Vagina (tissue), 2 donors: ENCODE measurements at regions not wholly inside any gene's neighbourhood (a gene's known extent, or its start where the extent isn't known, plus 50 kb on each side); places are given as distances from the start of the nearest gene placed in this dataset.

Source experiments
- DNase-seq, 2 donors: peaks; one replicate each; pipeline ENCODE4 v3.0.0-alpha.2; 2017; ENCODE audit errors: extremely low spot score in 2 of 2
- H3K27ac ChIP-seq: fragments of 200-600 bp; sonication (generic); one replicate; pipeline ENCODE4 v1.5.1; 2019
- H3K27me3 ChIP-seq: fragments of 200-600 bp; sonication (generic); one replicate; pipeline ENCODE4 v1.5.1; 2019
- H3K36me3 ChIP-seq, 2 donors: fragments of 200-600 bp; sonication (generic); one replicate each; pipeline ENCODE4 v1.5.1; 2017 to 2019
- H3K4me1 ChIP-seq: fragments of 200-600 bp; sonication (generic); one replicate; pipeline ENCODE4 v1.5.1; 2019
- H3K4me3 ChIP-seq, 2 donors: fragments of 200-600 bp; sonication (generic); 1 replicate in 1 of 2; 2 replicates in 1 of 2; pipeline ENCODE4 v1.5.1; 2016 to 2019
- H3K9me3 ChIP-seq: fragments of 200-600 bp; sonication (generic); one replicate; pipeline ENCODE4 v1.5.1; 2019
- POLR2A ChIP-seq, 2 donors: fragments of 450-650 bp; IDR thresholded peaks; one replicate each; pipeline ENCODE4 v1.6.1; 2017; ENCODE audit warnings: antibody characterized with exemption in 2 of 2, mild to moderate bottlenecking in 2 of 2, moderate library complexity in 2 of 2
- POLR2AphosphoS5 ChIP-seq, 2 donors: sonication (generic); formaldehyde crosslinking; IDR thresholded peaks; one replicate each; pipeline ENCODE4 v1.9.0; 2017; ENCODE audit warnings: antibody characterized with exemption in 2 of 2, mild to moderate bottlenecking in 2 of 2, low read depth in 1 of 2; ENCODE audit not compliant: insufficient read depth in 1 of 2
- intact Hi-C: fragments of 100-400 bp; cut with DNase I; formaldehyde crosslinking; loops from one replicate; pipeline ENCODE4 v1.15.1; 2023
- TF ChIP-seq, protein P1 (sequence below), 3 experiments: fragments of 450-650 bp in 2 of 3; fragments of 200-600 bp in 1 of 3; sonication (generic) in 1 of 3; IDR thresholded peaks; one replicate each; pipeline ENCODE4 v1.5.1; 2017 to 2019; ENCODE audit warnings: antibody characterized with exemption in 3 of 3, mild to moderate bottlenecking in 2 of 3, moderate library complexity in 2 of 3

DNA sequence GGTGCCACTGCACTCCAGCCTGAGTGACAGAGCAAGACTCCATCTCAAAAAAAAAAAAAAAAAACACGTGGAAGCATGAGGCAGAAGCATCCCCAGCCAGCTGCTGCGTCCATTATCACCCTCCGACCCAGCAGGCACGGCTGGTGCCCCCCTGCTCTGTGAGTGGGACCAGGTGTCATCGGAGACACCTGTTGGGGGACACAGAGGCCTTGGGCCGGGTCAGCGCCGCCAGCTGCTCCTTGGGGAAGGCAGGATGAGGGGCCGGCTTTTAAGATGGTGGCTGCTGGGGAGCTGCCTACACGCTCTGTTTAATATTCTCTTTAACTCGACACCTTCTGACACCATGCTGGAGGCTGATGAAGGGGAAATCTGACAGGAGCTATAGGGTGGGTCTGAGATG is 80.2 kb upstream of the RUFY1 start:
- no peak overlapping the region for H3K4me3 ChIP-seq
- H3K27ac ChIP-seq = no peak overlapping the region
- H3K27me3 ChIP-seq = no peaks in the 10 kb centered on the region
- TF ChIP-seq POLR2AphosphoS5 (IDR thresholded peaks at IDR 0.05; ENCODE audit: insufficient read depth in 1 of 2, low read depth in 1 of 2) (no peak), POLR2A (IDR thresholded peaks at IDR 0.05) (no peak)
- TF ChIP-seq, protein P1, sequence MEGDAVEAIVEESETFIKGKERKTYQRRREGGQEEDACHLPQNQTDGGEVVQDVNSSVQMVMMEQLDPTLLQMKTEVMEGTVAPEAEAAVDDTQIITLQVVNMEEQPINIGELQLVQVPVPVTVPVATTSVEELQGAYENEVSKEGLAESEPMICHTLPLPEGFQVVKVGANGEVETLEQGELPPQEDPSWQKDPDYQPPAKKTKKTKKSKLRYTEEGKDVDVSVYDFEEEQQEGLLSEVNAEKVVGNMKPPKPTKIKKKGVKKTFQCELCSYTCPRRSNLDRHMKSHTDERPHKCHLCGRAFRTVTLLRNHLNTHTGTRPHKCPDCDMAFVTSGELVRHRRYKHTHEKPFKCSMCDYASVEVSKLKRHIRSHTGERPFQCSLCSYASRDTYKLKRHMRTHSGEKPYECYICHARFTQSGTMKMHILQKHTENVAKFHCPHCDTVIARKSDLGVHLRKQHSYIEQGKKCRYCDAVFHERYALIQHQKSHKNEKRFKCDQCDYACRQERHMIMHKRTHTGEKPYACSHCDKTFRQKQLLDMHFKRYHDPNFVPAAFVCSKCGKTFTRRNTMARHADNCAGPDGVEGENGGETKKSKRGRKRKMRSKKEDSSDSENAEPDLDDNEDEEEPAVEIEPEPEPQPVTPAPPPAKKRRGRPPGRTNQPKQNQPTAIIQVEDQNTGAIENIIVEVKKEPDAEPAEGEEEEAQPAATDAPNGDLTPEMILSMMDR (IDR thresholded peaks at IDR 0.05) = no peak
- H3K36me3 ChIP-seq = no peaks in the 10 kb centered on the region
- DNase-seq = no peak
- H3K4me1 ChIP-seq = no peaks in the 10 kb centered on the region
- intact Hi-C loops = no loop called here
- H3K9me3 ChIP-seq = no peaks in the 10 kb centered on the region

DNA sequence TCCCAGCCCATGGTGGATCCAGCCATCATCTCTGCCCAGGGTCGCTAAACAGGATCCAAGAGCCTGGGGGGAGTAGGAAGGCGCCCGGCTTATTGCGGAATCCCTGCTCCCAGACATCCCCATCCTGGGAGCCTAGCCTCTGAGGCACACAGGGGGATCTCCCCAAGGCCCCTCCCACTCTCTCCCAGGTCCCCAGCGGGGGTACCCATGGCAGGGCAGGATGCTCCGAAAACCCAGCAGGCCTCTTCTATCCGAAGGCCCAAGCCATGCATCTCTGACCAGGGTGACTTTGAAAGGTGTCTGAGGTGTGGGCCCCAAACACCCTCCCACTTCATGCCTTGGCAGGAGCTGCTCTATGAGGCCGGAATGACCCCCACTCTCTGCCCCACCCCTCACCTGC is 81.7 kb upstream of the RUFY1 start:
- TF ChIP-seq POLR2A (IDR thresholded peaks at IDR 0.05) = no peak
- TF ChIP-seq, protein P1 (IDR thresholded peaks at IDR 0.05) = no peak
- intact Hi-C loops = no loop called here
- no peak for DNase-seq
- Histone ChIP-seq H3K36me3 (no peaks in the 10 kb centered on the region), H3K9me3 (no peaks in the 10 kb centered on the region), H3K4me3 (no peak overlapping the region), H3K27me3 (no peaks in the 10 kb centered on the region), H3K4me1 (no peaks in the 10 kb centered on the region), H3K27ac (no peak overlapping the region)

DNA sequence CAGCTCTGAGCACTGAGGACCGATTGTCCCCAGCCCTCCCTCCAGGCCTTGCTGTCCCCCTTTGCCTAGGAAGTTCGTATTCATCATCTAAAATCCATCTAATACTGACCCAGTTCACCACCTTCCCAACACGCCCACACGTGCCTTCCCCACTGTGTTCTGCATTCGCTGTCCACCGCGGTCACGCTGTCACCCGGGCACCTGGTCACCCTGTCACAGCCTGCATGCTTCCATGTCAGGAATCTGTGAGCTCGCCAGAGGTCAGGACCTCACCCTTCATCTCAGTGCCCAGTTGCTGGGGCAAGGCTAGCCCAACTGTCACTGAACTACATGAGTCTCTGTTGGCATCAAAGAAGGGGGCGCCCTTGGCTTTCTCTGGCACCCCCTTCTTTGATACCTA is 82.9 kb upstream of the RUFY1 start:
- intact Hi-C loops = no loop called here
- Histone ChIP-seq H3K27ac (no peak overlapping the region), H3K36me3 (no peaks in the 10 kb centered on the region), H3K9me3 (no peaks in the 10 kb centered on the region), H3K4me3 (no peak overlapping the region), H3K4me1 (no peaks in the 10 kb centered on the region), H3K27me3 (no peaks in the 10 kb centered on the region)
- DNase-seq = no peak
- TF ChIP-seq POLR2A (IDR thresholded peaks at IDR 0.05) (no peak), POLR2AphosphoS5 (IDR thresholded peaks at IDR 0.05; ENCODE audit: insufficient read depth in 1 of 2, low read depth in 1 of 2) (no peak)
- TF ChIP-seq, protein P1 (IDR thresholded peaks at IDR 0.05) = no peak

DNA sequence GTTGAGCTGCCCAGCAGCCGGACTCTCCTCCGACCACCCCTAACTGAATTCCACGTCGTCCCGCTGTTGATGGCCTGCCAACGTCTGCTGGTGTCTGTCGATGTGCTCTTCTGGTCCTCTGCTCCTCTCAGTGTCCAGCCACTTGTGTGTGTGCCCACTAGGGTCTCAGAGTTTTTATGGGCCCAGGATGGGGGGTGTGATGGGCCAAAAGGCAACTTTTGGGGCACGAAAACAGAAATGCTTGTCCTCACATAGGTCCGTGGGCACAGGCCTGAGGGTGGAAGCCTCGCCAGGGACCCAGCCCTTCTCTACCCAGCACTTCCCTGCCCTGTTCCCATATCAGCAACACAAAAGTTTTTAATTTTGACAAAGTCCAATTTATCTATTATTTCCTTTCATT is 85.7 kb upstream of the RUFY1 start:
- Histone ChIP-seq H3K36me3 (no peaks in the 10 kb centered on the region), H3K4me3 (no peak overlapping the region), H3K27ac (no peak overlapping the region), H3K27me3 (no peaks in the 10 kb centered on the region), H3K9me3 (no peaks in the 10 kb centered on the region), H3K4me1 (no peaks in the 10 kb centered on the region)
- intact Hi-C loops = no loop called here
- DNase-seq = no peak
- TF ChIP-seq, protein P1 (IDR thresholded peaks at IDR 0.05) = no peak
- TF ChIP-seq POLR2AphosphoS5 (IDR thresholded peaks at IDR 0.05; ENCODE audit: insufficient read depth in 1 of 2, low read depth in 1 of 2) (no peak), POLR2A (IDR thresholded peaks at IDR 0.05) (no peak)

DNA sequence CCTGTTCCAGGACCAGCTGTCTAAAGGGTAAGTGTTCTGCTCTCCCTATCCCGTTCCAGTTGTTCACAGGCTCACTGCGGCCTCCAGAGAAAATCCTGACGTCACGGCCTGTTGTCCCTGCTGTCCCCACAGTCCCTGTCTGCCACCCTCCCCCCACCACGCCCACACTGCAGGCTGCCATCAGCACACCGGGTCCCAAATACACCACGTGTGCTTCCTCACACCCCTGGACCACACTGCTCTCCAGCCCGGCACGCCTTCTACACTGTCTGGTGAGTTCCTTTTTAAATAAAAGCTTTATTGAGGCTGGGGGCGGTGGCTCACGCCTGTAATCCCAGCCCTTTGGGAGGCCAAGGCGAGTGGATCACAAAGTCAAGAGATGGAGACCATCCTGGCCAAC is 88.3 kb upstream of the RUFY1 start:
- DNase-seq = no peak
- H3K36me3 ChIP-seq = no peaks in the 10 kb centered on the region
- no peak overlapping the region for H3K27ac ChIP-seq
- no peak overlapping the region for H3K4me3 ChIP-seq
- H3K4me1 ChIP-seq = no peaks in the 10 kb centered on the region
- no peak for TF ChIP-seq POLR2A (IDR thresholded peaks at IDR 0.05)
- TF ChIP-seq, protein P1 (IDR thresholded peaks at IDR 0.05) = no peak
- no peak for TF ChIP-seq POLR2AphosphoS5 (IDR thresholded peaks at IDR 0.05; ENCODE audit: insufficient read depth in 1 of 2, low read depth in 1 of 2)
- intact Hi-C loops = no loop called here
- H3K9me3 ChIP-seq = no peaks in the 10 kb centered on the region
- H3K27me3 ChIP-seq = no peaks in the 10 kb centered on the region
